ENCODE measurements at regions not wholly inside any gene's neighbourhood (a gene's known extent, or its start where the extent isn't known, plus 50 kb on each side); places are given as distances from the start of the nearest gene placed in this dataset.
"Not testable (repeated sequence)": the region's sequence is repeated elsewhere in the genome, so short reads cannot be mapped to it uniquely, and the experiment has no call there.

DNA sequence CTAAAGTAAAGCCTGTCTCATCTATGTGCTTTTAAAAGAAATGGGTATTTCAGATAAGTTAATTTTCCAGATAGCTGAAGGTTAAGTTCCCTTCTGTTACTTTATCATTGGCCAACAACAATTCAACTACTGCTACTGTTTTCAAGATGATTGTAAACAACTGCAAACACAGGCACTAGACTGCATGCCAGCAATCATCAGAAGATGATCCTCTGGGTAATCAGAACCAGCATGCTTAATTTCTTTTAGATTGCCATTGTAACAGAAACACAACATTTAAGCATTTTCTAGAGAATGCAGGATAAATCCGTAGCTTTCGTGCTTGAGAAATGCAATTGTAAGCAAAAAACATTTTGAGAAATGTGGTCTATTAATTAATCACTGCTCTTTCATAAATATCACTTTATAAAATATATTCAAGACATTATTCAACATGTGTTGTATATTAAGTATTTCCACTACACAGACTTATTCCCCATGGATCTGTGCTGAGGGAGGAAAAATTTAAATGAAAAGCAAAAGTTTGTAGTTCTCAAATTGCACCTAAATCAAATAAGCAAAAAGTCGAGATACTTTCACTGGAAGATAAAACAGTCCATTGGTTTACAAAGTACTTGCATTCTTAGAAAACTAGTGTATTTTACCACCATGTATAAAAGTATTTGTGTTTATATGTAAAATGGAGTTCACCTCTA lies 133.7 kb downstream of the ATL2 start:
- DNase-seq = no peak

DNA sequence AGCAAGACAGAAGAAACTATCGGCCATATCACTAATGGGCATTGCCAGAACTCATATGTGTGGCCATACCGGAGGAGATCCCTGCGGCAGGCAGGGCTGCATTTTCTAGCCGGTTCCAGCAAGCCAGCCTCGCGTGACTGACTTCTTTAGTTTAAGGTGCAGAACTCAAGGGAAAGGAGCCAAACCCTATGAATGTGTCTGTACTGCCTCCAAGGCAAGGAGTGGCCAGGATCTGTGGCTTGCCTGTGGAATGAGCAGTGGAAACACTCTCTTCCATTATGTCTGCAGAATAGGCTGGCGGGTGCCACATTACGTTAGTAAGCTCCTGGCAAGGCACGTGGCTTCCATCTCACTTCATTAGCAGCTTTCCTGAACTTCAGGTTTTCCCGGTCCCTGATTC lies 137.6 kb downstream of the ATL2 start:
- no peak for DNase-seq

- not testable (repeated sequence) for DNase-seq
Observed at GRCh38 chr2:38238705-38239104, 138.4 kb downstream of the ATL2 start.

GRCh38 chr2:38237311-38237710 lies 139.8 kb downstream of the ATL2 start:
- DNase-seq = no peak

GRCh38 chr2:38233231-38233983 lies 143.7 kb downstream of the ATL2 start:
- DNase-seq = no peak

DNA sequence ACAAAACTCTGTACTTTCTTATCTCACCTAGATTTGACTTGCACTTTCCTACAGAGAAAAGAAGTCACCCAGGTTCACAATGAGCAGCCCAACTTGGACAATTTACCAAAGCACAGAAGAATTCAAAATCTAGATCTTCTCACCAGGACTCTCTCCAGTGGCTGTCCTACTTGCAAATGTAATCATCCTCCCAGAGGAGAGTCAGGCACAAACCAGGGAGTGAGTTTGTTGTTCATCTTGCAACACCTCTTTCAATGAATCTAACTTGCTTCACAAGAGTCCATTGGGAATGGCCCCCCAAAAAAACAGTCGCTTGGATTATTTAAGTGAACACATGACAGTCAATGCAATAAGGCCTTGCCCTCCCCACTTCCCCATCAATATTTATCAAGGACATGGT lies 144.6 kb downstream of the ATL2 start:
- DNase-seq = no peak

DNA sequence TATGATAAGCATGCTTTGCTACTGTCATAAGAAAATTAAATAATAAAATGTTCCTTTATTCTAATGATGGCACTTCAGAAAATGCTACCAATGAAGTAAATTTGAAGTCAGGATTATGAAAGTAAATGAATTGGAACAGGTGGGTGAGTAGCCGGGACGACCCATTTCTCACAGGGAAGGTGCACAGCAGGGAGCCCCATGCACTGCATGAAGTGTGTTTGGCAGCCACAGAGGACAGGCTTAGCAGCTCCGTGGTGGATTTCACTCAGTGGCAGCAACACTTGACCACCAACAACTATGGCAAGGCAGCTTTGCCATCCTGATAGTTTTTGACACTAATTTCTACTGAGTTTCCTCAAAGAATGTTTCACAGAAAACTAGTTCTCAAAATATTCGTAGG lies 146.3 kb downstream of the ATL2 start:
- no peak for DNase-seq

GRCh38 chr2:38228753-38229152 lies 148.3 kb downstream of the ATL2 start:
- no peak for DNase-seq

GRCh38 chr2:38224821-38225437 lies 149.0 kb upstream of the CYP1B1 start:
- DNase-seq = no peak

- no peak for DNase-seq
Observed at GRCh38 chr2:38224181-38224580, 148.2 kb upstream of the CYP1B1 start.

- DNase-seq = no peak
Observed at GRCh38 chr2:38223256-38223655, 147.3 kb upstream of the CYP1B1 start.

GRCh38 chr2:38220164-38220563 lies 144.2 kb upstream of the CYP1B1 start:
- DNase-seq = no peak

GRCh38 chr2:38218995-38219394 lies 143.0 kb upstream of the CYP1B1 start:
- no peak for DNase-seq

DNA sequence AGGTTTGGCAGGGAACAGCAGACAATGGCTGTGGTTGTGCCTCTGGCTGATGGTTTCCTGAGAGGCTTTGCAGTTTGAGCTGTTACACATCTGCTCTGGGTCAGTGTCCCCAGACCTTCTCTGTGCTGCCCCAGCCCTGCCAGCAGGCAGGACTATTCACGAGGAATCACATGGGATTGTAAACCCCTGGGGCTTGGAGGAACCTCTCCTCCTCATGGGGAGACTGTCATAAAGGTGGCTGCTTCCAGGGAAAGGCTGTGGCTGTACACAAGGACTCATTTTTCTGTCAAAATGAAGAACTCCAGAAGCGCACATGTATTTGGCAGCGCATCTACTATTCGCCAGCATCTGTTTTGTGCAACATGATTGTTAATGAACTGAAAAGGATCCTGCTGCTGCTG lies 142.6 kb upstream of the CYP1B1 start:
- DNase-seq = no peak

- no peak for DNase-seq
Observed at GRCh38 chr2:38217401-38218188, 141.6 kb upstream of the CYP1B1 start.

DNA sequence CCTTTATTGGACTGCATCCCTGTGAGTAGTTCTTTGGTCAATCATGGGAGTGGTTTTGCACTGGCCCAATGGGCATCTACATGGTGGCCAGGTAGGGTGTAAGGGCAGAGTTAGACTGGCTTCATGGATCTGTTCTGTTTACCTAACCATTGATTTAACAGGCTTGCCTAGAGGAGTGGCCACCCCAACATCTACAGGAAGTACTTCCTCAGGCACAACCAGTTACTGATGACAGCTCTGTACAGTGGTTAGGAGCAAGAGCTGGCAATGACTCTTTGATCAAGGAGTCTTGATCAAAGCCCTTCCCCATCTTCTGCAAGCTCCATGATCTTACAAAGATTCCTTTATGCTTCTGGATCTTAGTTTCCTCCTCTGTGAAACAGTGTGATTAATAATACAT lies 140.9 kb upstream of the CYP1B1 start:
- DNase-seq = no peak

GRCh38 chr2:38215993-38216392 lies 140.0 kb upstream of the CYP1B1 start:
- DNase-seq = no peak

GRCh38 chr2:38215522-38215921 lies 139.6 kb upstream of the CYP1B1 start:
- no peak for DNase-seq

GRCh38 chr2:38214209-38214717 lies 138.3 kb upstream of the CYP1B1 start:
- no peak for DNase-seq

DNA sequence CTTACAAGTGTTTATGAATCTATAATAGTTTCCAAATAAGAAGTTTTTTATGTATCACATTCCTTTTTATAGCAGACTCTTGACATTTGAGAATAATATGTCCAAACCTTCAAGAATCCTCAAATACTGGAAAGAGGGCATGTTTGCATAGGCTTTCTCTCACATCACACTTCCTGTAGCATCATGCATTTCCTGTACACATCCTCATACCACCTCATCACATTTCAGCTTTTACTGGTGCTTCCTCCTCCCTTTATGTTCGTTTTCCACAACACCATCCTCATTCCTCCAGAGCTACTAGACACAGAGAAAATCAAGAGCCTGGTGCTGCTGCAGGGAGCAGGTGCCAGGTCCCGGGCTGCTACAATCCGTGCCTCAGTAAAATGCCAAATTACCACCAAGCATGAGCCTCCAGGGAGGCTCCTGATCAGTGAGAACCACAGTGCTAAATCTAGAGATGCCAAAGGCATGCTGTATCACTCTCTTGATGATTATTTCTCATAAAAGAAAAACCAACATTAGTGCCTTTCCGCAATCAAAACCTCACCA lies 137.7 kb upstream of the CYP1B1 start:
- no peak for DNase-seq

- no peak for DNase-seq
Observed at GRCh38 chr2:38212312-38212711, 136.4 kb upstream of the CYP1B1 start.

DNA sequence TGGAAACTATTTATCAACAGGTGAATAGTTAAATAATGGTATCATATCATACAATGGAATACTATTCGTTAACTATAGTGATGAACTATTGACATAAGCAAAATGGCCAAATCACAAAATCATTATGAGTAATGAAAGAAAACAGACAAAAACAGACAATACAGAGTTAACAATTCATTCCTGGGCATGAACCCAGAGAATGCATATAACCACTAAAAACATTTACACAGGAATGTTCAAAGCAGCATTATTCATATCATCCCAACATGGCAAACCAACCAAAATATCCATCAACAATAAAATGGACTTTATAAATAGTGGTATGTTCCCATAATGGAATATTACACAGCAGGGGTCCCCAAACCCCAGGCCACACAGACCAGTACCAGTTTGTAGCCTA lies 131.2 kb upstream of the CYP1B1 start:
- no peak for DNase-seq

GRCh38 chr2:38203446-38203810 lies 127.5 kb upstream of the CYP1B1 start:
- no peak for DNase-seq
